DMS79 treated with DMSO at 0.1 percent for 48 hours (cell line): ENCODE measurements at regions not wholly inside any gene's neighbourhood (a gene's known extent, or its start where the extent isn't known, plus 50 kb on each side); places are given as distances from the start of the nearest gene placed in this dataset.
"Not testable (repeated sequence)": the region's sequence is repeated elsewhere in the genome, so short reads cannot be mapped to it uniquely, and the experiment has no call there.

Experiments
- DNase-seq: peaks from one replicate; lab custom pipeline; 2025; lab: John Stamatoyannopoulos, UW

DNA sequence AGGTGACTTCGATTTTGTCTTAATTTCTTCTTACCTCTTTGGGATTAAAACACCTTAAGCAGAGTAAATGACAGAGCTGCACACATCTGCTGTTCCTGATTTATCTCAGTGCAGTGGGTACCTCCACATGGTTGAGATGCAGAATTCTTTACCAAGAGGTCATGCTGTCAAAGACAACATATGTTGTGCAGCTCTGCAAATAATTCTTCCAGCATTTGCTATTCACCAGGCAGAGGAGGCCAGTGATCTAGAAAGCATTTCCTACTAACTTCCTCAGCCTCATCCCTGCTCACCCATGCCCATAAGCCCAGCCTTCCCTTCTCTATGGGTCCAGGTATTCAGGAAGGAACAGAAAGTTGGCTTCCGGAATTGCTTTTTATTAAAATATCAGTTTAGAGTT is 109.3 kb downstream of the THBS2 start:
- DNase-seq = no peak

GRCh38 chr6:169142538-169142844 is 111.2 kb downstream of the THBS2 start:
- no peak for DNase-seq

- DNase-seq = no peak
These were observed 111.7 kb downstream of the THBS2 start for GRCh38 chr6:169141671-169142537.

- DNase-seq = no peak
These were observed 112.6 kb downstream of the THBS2 start for GRCh38 chr6:169140986-169141495.

DNA sequence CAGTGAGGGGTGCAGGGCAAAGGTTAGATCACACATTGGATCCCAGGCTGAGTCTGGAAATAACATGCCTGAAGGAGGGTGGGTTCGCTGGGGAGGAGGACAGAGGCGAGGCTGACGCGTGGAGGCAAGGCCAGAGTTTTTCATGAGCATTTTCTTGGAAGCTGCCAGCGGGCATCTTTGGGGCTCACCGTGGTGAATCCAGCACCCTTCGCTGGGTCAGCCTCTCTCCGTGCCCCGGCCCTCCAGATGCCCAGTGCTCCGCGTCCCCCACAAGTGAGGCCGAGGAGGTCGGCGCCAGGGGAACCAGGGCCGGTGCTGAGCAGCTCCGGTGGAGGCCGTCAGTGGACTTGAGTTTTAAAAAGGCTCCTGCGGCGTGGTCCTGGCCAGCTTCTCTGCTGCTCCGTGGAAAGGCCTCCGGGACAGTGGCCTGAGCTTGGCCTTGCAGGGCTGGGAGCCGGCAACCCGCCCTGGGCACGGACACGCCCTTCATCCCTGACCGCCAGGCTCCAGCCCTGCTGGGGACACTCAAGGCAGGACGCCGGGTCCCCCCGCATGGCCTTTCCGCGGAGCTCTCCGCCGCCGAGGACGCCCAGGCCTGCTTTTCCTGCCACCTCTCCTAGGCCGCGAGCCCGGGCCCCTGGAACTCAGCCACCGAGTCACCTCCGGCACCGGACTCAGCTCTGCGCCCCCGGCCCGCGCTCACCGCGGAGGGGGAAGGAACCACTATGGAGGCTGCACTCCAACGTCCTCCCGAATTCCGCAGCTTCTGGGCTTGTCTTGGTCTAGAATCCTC is 114.3 kb downstream of the THBS2 start:
- DNase-seq = no peak

GRCh38 chr6:169132352-169132940 is 121.2 kb downstream of the THBS2 start:
- DNase-seq = no peak

- DNase-seq = no peak
These were observed 122.3 kb downstream of the THBS2 start for GRCh38 chr6:169131390-169131789.

DNA sequence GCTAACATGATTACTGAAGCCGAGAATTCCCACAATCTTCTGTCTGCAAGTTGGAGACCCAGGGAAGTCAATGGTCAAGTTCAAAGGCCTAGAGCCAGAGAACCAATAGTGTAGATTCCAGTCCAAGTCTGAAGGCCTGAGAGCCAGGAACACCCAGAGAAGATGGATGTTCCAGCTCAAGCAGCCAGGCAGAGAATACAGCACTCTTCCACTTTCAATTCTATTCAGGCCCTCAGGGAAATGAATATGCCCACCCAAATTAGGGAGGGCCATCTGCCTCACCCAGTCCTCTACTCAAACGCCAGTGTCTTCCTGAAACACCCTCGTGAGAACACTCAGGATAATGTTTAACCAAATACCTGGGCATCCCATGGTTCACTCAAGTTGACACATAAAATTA is 123.5 kb downstream of the THBS2 start:
- DNase-seq = no peak

- no peak for DNase-seq
These were observed 132.6 kb downstream of the THBS2 start for GRCh38 chr6:169121013-169121412.

GRCh38 chr6:169119669-169120068 is 134.0 kb downstream of the THBS2 start:
- no peak for DNase-seq

DNA sequence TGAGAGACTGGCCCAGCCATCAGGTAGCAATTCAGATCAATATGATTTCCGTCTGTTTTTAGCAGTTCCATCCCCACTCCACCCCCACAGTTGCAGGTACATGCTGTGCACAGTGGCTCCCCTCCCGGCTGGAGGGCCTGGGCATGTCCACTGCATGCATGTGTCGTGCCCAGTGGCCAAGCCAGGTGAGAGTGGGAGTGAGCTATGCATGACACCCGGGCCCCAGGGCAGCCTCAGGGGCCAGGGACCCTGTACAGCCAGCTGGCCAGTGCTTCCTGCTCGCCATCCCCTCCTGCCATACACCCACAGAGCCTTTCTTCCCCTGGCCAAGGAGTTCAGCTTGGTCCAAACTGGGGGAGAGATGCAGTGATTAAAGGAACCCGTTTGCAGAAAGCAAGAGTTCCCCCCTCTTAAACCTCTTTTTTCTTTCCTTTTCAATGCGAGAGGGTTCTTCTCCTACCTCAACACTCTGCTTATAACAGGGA is 135.3 kb downstream of the THBS2 start:
- DNase-seq = no peak

GRCh38 chr6:169117663-169118062 is 136.0 kb downstream of the THBS2 start:
- DNase-seq = no peak

- no peak for DNase-seq
These were observed 138.0 kb downstream of the THBS2 start for GRCh38 chr6:169115632-169116031.

DNA sequence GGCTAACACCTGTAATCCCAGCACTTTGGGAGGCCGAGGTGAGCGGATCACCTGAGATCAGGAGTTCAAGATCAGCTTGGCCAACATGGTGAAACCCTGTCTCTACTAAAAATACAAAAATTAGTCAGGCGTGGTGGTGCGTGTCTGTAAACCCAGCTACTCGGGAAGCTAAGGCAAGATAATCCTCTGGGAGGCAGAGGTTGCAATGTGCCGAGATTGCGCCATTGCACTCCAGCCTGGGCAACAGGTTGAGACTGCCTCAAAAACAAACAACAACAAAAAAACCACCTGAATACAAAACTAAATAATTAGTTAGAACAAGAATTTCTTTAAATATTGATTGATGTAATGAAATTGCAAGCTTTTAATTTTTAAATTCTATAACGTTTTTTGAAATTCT is 139.0 kb downstream of the THBS2 start:
- DNase-seq = not testable (repeated sequence)

- DNase-seq = no peak
These were observed 140.9 kb downstream of the THBS2 start for GRCh38 chr6:169112483-169113320.

DNA sequence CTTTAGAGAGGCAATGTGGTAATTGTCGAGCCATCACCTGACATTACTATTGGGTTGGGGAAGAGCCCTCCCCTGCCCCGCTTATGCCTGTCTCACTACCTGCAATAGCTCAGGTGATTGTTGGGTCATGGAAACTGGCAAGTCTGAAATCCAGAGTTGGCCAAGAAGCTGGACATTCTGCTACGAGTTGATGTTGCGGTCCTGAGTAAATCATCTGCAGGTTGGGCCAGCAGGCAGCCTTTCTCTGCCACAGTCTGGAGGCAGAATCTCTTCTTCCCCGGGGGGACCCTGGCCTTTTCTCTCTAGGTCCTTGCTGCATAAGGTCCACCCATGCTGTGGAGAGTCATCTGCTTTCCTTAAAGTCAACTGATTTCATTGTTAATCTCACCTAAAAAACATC is 142.4 kb downstream of the THBS2 start:
- no peak for DNase-seq

DNA sequence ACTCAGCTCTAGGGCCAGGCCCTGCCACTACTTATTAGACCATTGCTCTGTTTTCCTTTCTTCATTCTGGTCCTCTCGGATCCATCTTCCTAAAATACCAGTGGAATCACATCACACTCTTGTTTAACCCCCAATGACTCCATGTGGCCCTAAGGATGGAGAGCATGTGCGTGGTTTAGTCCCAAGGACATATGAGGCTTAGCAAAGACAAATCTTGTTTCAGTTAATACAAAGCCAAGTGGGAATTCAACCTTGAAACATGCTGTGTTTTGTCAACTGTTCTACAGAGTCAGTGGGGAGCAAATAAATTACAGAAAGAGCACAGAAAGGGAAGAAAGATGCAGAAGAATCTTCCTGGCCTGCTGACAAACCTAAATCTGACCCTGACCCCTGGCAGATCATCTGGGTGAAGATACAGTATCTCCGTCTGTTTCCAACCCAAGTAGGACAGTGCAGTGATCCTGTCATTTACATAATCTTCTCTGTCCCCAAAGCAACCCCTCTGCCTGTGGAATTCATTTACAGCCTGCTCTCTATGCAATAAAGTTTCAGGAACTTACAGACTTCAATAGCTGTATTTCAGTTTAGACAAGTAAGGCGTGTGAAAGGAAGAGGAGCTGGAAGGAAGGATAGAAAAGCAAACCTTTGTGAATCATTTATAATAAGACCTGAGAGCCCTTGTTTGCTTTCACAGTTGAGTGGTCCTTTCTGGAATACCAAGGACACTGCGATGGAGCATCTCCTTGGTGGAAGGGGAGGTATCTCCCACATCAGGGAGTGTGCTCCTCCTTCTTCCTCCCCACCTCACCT is 144.0 kb downstream of the THBS2 start:
- DNase-seq = no peak

GRCh38 chr6:169108753-169109152 is 144.9 kb downstream of the THBS2 start:
- DNase-seq = no peak

GRCh38 chr6:169106176-169106575 is 147.5 kb downstream of the THBS2 start:
- DNase-seq = no peak

- no peak for DNase-seq
These were observed 151.7 kb downstream of the THBS2 start for GRCh38 chr6:169101981-169102380.
